ENCODE measurements at regions not wholly inside any gene's neighbourhood (a gene's known extent, or its start where the extent isn't known, plus 50 kb on each side); places are given as distances from the start of the nearest gene placed in this dataset.

DNA sequence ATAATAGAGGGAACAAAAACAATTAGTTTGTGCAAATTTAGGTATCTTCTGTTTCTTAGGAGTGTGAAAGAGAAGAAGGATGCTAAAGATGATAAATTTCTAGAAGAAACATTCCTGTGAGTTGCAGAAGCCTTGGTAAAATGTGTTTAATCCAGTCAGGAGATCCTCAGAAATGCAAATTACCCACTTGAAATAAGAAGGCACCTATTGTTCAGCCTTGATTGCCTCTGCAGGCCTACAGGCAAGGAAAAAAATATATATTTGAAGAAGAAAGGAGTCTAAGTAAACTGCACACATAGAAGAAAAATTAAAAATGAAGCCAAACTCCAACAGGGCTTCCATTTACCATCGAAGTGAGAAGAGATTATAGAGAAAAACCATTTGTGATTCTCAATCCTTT is 51.0 kb upstream of the LHX8 start:
- no peaks in the 10 kb centered on the region for H3K27me3 ChIP-seq
- no peak overlapping the region for H3K27ac ChIP-seq
- H3K4me3 ChIP-seq: no peak overlapping the region
- no peaks in the 10 kb centered on the region for H3K36me3 ChIP-seq
- H3K4me1 ChIP-seq: no peaks in the 10 kb centered on the region
- H3K9me3 ChIP-seq: no peaks in the 10 kb centered on the region
- DNase-seq: no peak
- TF ChIP-seq CTCF (IDR thresholded peaks at IDR 0.05): no peak
- intact Hi-C loops (cut with DNase I; ENCODE audit: low total_unique reads): no loop called here

DNA sequence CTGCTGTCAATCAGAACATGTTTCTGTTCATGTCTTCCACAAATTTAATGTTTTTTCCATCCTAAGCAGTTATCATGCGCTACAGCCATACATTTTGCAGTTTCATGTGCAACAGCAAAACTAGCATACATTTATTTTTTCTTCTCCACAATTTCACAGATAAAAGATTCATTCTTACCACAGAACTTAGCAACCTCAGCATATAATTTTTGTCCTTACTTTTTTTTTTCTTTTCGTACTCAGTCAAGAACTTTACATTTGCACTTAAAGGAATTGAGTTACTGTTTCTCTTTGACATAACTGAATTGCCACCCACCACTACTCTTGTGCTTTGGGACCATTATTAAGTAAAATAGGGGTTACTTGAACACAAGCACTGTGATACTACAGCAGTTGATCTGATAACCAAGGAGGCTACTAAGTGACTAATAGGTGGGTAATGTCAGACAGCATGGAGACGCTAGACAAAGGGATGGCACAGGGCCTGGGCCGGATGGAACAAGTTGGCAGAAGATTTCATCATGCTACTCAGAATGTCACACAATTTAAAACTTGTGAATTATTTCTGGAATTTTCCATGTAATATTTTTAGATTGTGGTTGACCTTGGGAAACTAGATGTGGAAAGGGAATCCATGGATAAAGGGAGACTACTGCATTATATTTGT is 50.2 kb upstream of the LHX8 start:
- H3K4me3 ChIP-seq: no peak overlapping the region
- no peak for TF ChIP-seq CTCF (IDR thresholded peaks at IDR 0.05)
- intact Hi-C loops (cut with DNase I; ENCODE audit: low total_unique reads): no loop called here
- H3K27ac ChIP-seq: no peak overlapping the region
- no peaks in the 10 kb centered on the region for H3K36me3 ChIP-seq
- no peak for DNase-seq
- H3K9me3 ChIP-seq: no peaks in the 10 kb centered on the region
- no peaks in the 10 kb centered on the region for H3K27me3 ChIP-seq
- H3K4me1 ChIP-seq: no peaks in the 10 kb centered on the region

Data from tibial artery (tissue), 4 donors.